HEK293 (cell line): ENCODE measurements at regions not wholly inside any gene's neighbourhood (a gene's known extent, or its start where the extent isn't known, plus 50 kb on each side); places are given as distances from the start of the nearest gene placed in this dataset.

Source experiments
- CTCF ChIA-PET: fragments of 350-600 bp; formaldehyde crosslinking; extraction: SDS; loops from one replicate; lab custom pipeline; 2021; ENCODE audit warnings: antibody characterized with exemption; lab: Yijun Ruan, JAX
- POLR2A ChIA-PET: fragments of 300-600 bp; formaldehyde crosslinking; extraction: SDS; loops from one replicate; lab custom pipeline; 2020; ENCODE audit warnings: antibody characterized with exemption, inconsistent platforms; lab: Yijun Ruan, JAX
- H3K27ac ChIP-seq: fragments of 200-500 bp; sonication (Bioruptor generic); 2 replicates; pipeline ENCODE4 v1.5.1; 2014; ENCODE audit warnings: low read depth, low read length, control low read depth, inconsistent platforms; ENCODE audit errors: extremely low read depth
- H3K36me3 ChIP-seq, 2 experiments: fragments of 200-500 bp in 1 of 2; sonication (Bioruptor generic) in 1 of 2; 1 replicate in 1 of 2; 2 replicates in 1 of 2; pipeline ENCODE4 v1.5.1; 2014 to 2017; ENCODE audit warnings: inconsistent platforms in 2 of 2, low read length in 2 of 2; ENCODE audit not compliant: control insufficient read depth in 2 of 2, insufficient read depth in 1 of 2
- H3K4me1 ChIP-seq: fragments of 200-500 bp; sonication (Bioruptor generic); 2 replicates; pipeline ENCODE4 v1.5.1; 2014; ENCODE audit warnings: mild to moderate bottlenecking, low read length, inconsistent platforms; ENCODE audit not compliant: control insufficient read depth, insufficient read depth
- H3K4me3 ChIP-seq: 2 replicates; pipeline ENCODE4 v1.5.1; 2011; ENCODE audit warnings: low read depth, mild to moderate bottlenecking, control low read depth, low read length, moderate library complexity
- H3K9me3 ChIP-seq: fragments of 200-500 bp; sonication (Bioruptor generic); 2 replicates; pipeline ENCODE4 v1.5.1; 2014; ENCODE audit warnings: low read depth, low read length, inconsistent platforms; ENCODE audit not compliant: control insufficient read depth, insufficient read depth
- BCL11A ChIP-seq: fragments of 450-650 bp; formaldehyde crosslinking; IDR thresholded peaks from 2 replicates; pipeline ENCODE4 v1.5.1; 2016; ENCODE audit warnings: low read depth, missing biosample characterization, missing genetic modification characterization
- GLI2 ChIP-seq: fragments of 450-650 bp; formaldehyde crosslinking; IDR thresholded peaks from 2 replicates; pipeline ENCODE4; 2017; ENCODE audit warnings: missing biosample characterization, missing genetic modification characterization, low read depth, borderline replicate concordance
- HIC1 ChIP-seq: fragments of 450-650 bp; formaldehyde crosslinking; IDR thresholded peaks from 2 replicates; pipeline ENCODE4 v1.5.1; 2016; ENCODE audit warnings: missing biosample characterization, missing genetic modification characterization
- PRDM1 ChIP-seq: fragments of 450-650 bp; formaldehyde crosslinking; IDR thresholded peaks from 2 replicates; pipeline ENCODE4; 2016; ENCODE audit warnings: missing biosample characterization, missing genetic modification characterization
- YY1 ChIP-seq: fragments of 450-650 bp; formaldehyde crosslinking; IDR thresholded peaks from 2 replicates; pipeline ENCODE4 v1.5.1; 2018; ENCODE audit warnings: missing biosample characterization, missing genetic modification characterization
- ZBTB1 ChIP-seq: fragments of 450-650 bp; formaldehyde crosslinking; IDR thresholded peaks from 2 replicates; pipeline ENCODE4 v1.5.1; 2016; ENCODE audit warnings: missing biosample characterization, missing genetic modification characterization
- ZBTB26 ChIP-seq: fragments of 450-650 bp; formaldehyde crosslinking; optimal IDR thresholded peaks from 2 replicates; pipeline ENCODE3; 2016; ENCODE audit warnings: missing biosample characterization, mild to moderate bottlenecking, missing genetic modification characterization
- ZFP3 ChIP-seq: fragments of 450-650 bp; formaldehyde crosslinking; IDR thresholded peaks from 2 replicates; pipeline ENCODE4 v1.5.1; 2016; ENCODE audit warnings: low read depth, missing biosample characterization, missing genetic modification characterization
- ZNF169 ChIP-seq: fragments of 450-650 bp; formaldehyde crosslinking; IDR thresholded peaks from 2 replicates; pipeline ENCODE4 v1.5.1; 2016; ENCODE audit warnings: missing biosample characterization, missing genetic modification characterization
- ZNF202 ChIP-seq: fragments of 450-650 bp; formaldehyde crosslinking; IDR thresholded peaks from 2 replicates; pipeline ENCODE4 v1.5.1; 2016; ENCODE audit warnings: missing biosample characterization, missing genetic modification characterization, borderline replicate concordance
- ZNF324 ChIP-seq: fragments of 450-650 bp; formaldehyde crosslinking; IDR thresholded peaks from 2 replicates; pipeline ENCODE4 v1.5.1; 2016; ENCODE audit warnings: missing biosample characterization, missing genetic modification characterization
- ZNF366 ChIP-seq: fragments of 450-650 bp; formaldehyde crosslinking; conservative IDR thresholded peaks from 2 replicates; pipeline ENCODE4 v1.5.1; 2016; ENCODE audit warnings: missing biosample characterization, missing genetic modification characterization
- ZNF394 ChIP-seq: fragments of 450-650 bp; formaldehyde crosslinking; IDR thresholded peaks from 2 replicates; pipeline ENCODE4 v1.5.1; 2016; ENCODE audit warnings: missing biosample characterization, missing genetic modification characterization, mild to moderate bottlenecking, moderate library complexity, borderline replicate concordance
- ZNF398 ChIP-seq: fragments of 450-650 bp; formaldehyde crosslinking; IDR thresholded peaks from 2 replicates; pipeline ENCODE4 v1.5.1; 2017; ENCODE audit warnings: missing biosample characterization, missing genetic modification characterization
- ZNF510 ChIP-seq: fragments of 450-650 bp; formaldehyde crosslinking; IDR thresholded peaks from 2 replicates; pipeline ENCODE4 v1.5.1; 2018; ENCODE audit warnings: mild to moderate bottlenecking, missing genetic modification characterization, missing biosample characterization; ENCODE audit not compliant: insufficient replicate concordance
- ZNF549 ChIP-seq: fragments of 450-650 bp; IDR thresholded peaks from 2 replicates; pipeline ENCODE4 v1.5.1; 2018; ENCODE audit warnings: missing biosample characterization, missing genetic modification characterization, mild to moderate bottlenecking, inconsistent platforms, moderate library complexity
- ZNF571 ChIP-seq: fragments of 450-650 bp; formaldehyde crosslinking; IDR thresholded peaks from 2 replicates; pipeline ENCODE4 v1.5.0; 2017; ENCODE audit warnings: missing biosample characterization, missing genetic modification characterization
- ZNF585B ChIP-seq: fragments of 450-650 bp; formaldehyde crosslinking; IDR thresholded peaks from 2 replicates; pipeline ENCODE4 v1.5.1; 2016; ENCODE audit warnings: missing biosample characterization, missing genetic modification characterization
- ZNF596 ChIP-seq: fragments of 450-650 bp; IDR thresholded peaks from 2 replicates; pipeline ENCODE4 v1.5.0; 2018; ENCODE audit warnings: missing biosample characterization, mild to moderate bottlenecking, missing genetic modification characterization, moderate library complexity
- ZNF639 ChIP-seq: fragments of 450-650 bp; formaldehyde crosslinking; IDR thresholded peaks from 2 replicates; pipeline ENCODE4 v1.5.1; 2016; ENCODE audit warnings: missing biosample characterization, missing genetic modification characterization
- ZNF660 ChIP-seq: fragments of 450-650 bp; IDR thresholded peaks from 2 replicates; pipeline ENCODE4 v1.5.1; 2018; ENCODE audit warnings: missing biosample characterization, mild to moderate bottlenecking, missing genetic modification characterization
- ZNF677 ChIP-seq: fragments of 450-650 bp; IDR thresholded peaks from 2 replicates; pipeline ENCODE4 v1.5.0; 2018; ENCODE audit warnings: missing biosample characterization, mild to moderate bottlenecking, missing genetic modification characterization, moderate library complexity
- ZNF704 ChIP-seq: fragments of 450-650 bp; formaldehyde crosslinking; IDR thresholded peaks from 2 replicates; pipeline ENCODE4 v1.5.1; 2016; ENCODE audit warnings: missing biosample characterization, missing genetic modification characterization
- ZNF843 ChIP-seq: fragments of 450-650 bp; formaldehyde crosslinking; IDR thresholded peaks from 2 replicates; pipeline ENCODE4 v1.5.1; 2016; ENCODE audit warnings: missing biosample characterization, missing genetic modification characterization
- ZXDB ChIP-seq: fragments of 450-650 bp; formaldehyde crosslinking; IDR thresholded peaks from 2 replicates; pipeline ENCODE4 v1.5.1; 2016; ENCODE audit warnings: missing biosample characterization, missing genetic modification characterization

GRCh38 chr18:27567434-27567833, 382.3 kb upstream of the CHST9 start:
- Histone ChIP-seq H3K9me3 (no peaks in the 10 kb centered on the region), H3K36me3 (no peaks in the 10 kb centered on the region), H3K4me3 (no peak overlapping the region), H3K4me1 (no peaks in the 10 kb centered on the region), H3K27ac (no peak overlapping the region)
- TF ChIP-seq ZNF571 (no peak), ZNF398 (tag by site-specific recombination) (no peak), YY1 (no peak), ZNF843 (tag by site-specific recombination) (no peak), HIC1 (tag by site-specific recombination) (no peak), ZFP3 (tag by site-specific recombination) (no peak), ZNF585B (tag by site-specific recombination) (no peak), ZNF324 (tag by site-specific recombination) (no peak), ZXDB (tag by site-specific recombination) (no peak), GLI2 (no peak), ZNF549 (no peak), ZBTB1 (no peak), ZNF366 (tag by site-specific recombination) (no peak), ZNF704 (tag by site-specific recombination) (no peak)
- POLR2A ChIA-PET = no interaction called here
- CTCF ChIA-PET = no interaction called here

GRCh38 chr18:27564066-27564465, 379.0 kb upstream of the CHST9 start:
- Histone ChIP-seq H3K36me3 (no peaks in the 10 kb centered on the region), H3K4me3 (no peak overlapping the region), H3K27ac (no peak overlapping the region), H3K4me1 (no peaks in the 10 kb centered on the region), H3K9me3 (no peaks in the 10 kb centered on the region)
- ChIA-PET CTCF (no interaction called here), POLR2A (no interaction called here)
- TF ChIP-seq ZBTB26 (tag by site-specific recombination) = no peak
- TF ChIP-seq ZNF549 = no peak
- TF ChIP-seq ZNF169 (tag by site-specific recombination) = no peak
- no peak for TF ChIP-seq ZNF677 (tag by site-specific recombination)
- TF ChIP-seq ZNF596 (tag by site-specific recombination) = no peak
- TF ChIP-seq ZNF639 (tag by site-specific recombination) = no peak
- no peak for TF ChIP-seq PRDM1 (tag by site-specific recombination)
- no peak for TF ChIP-seq BCL11A
- no peak for TF ChIP-seq ZNF394 (tag by site-specific recombination)
- TF ChIP-seq ZNF660 (tag by site-specific recombination) = no peak
- TF ChIP-seq ZNF202 (tag by site-specific recombination) = no peak
- TF ChIP-seq ZNF510 = no peak
